Right ventricle myocardium superior (tissue), 1 donor: ENCODE measurements at regions not wholly inside any gene's neighbourhood (a gene's known extent, or its start where the extent isn't known, plus 50 kb on each side); places are given as distances from the start of the nearest gene placed in this dataset.
A peak's percentile ranks its signal among the peaks of the same experiment; 100 is the strongest.
"Not testable (repeated sequence)": the region's sequence is repeated elsewhere in the genome, so short reads cannot be mapped to it uniquely, and the experiment has no call there.

ENCODE experiments used
- ATAC-seq: fragments of 200-7000 bp; cut with Tn5 transposase; one replicate; pipeline ENCODE4 v1.9.1; 2020; ENCODE audit warnings: mild to moderate bottlenecking; ENCODE audit not compliant: poor library complexity
- DNase-seq: peaks from one replicate; pipeline ENCODE4 v3.0.0-alpha.2; 2020
- intact Hi-C: fragments of 100-400 bp; cut with DNase I; formaldehyde crosslinking; loops from one replicate; pipeline ENCODE4 v1.11.2; 2022
- donor health status: DM: no; HTN: yes; CAD: no; lungs with severe emphysema.

GRCh38 chr10:84613336-84614021 is 285.1 kb downstream of the CCSER2 start:
- intact Hi-C loops = no loop called here
- DNase-seq (no peak), ATAC-seq (peak; percentile 97)

GRCh38 chr10:84626397-84627087 is 298.2 kb downstream of the CCSER2 start:
- ATAC-seq = no peak
- no peak for DNase-seq
- intact Hi-C loops = no loop called here

- DNase-seq (no peak), ATAC-seq (no peak)
- intact Hi-C loops = no loop called here
These were observed 304.5 kb downstream of the CCSER2 start for GRCh38 chr10:84632866-84633265.

GRCh38 chr10:84634636-84635035 is 306.2 kb downstream of the CCSER2 start:
- no peak for DNase-seq
- intact Hi-C loops = no loop called here
- ATAC-seq = no peak

- DNase-seq, ATAC-seq, intact Hi-C loops: not testable (repeated sequence)
These were observed 322.2 kb downstream of the CCSER2 start for GRCh38 chr10:84650628-84651027.

GRCh38 chr10:84654671-84655070 is 326.3 kb downstream of the CCSER2 start:
- ATAC-seq (no peak), DNase-seq (no peak)
- intact Hi-C loops = no loop called here

- no peak for ATAC-seq
- DNase-seq = no peak
- intact Hi-C loops = no loop called here
These were observed 330.6 kb downstream of the CCSER2 start for GRCh38 chr10:84659027-84659426.

GRCh38 chr10:84659497-84660439 is 331.4 kb downstream of the CCSER2 start:
- ATAC-seq (no peak), DNase-seq (no peak)
- intact Hi-C loops = no loop called here

- intact Hi-C loops = no loop called here
- no peak for ATAC-seq
- DNase-seq = no peak
These were observed 332.2 kb downstream of the CCSER2 start for GRCh38 chr10:84660450-84661159.

GRCh38 chr10:84665211-84665610 is 336.8 kb downstream of the CCSER2 start:
- DNase-seq = no peak
- intact Hi-C loops = no loop called here
- no peak for ATAC-seq

- intact Hi-C loops = no loop called here
- DNase-seq (no peak), ATAC-seq (no peak)
These were observed 337.6 kb downstream of the CCSER2 start for GRCh38 chr10:84665883-84666463.

- ATAC-seq = no peak
- no peak for DNase-seq
- intact Hi-C loops = no loop called here
These were observed 339.9 kb downstream of the CCSER2 start for GRCh38 chr10:84668186-84668763.

- DNase-seq = no peak
- ATAC-seq = no peak
- intact Hi-C loops = no loop called here
These were observed 346.7 kb downstream of the CCSER2 start for GRCh38 chr10:84675060-84675459.

- no peak for ATAC-seq
- DNase-seq = no peak
- intact Hi-C loops = no loop called here
These were observed 348.1 kb downstream of the CCSER2 start for GRCh38 chr10:84676536-84676935.

- DNase-seq (no peak), ATAC-seq (no peak)
- intact Hi-C loops = no loop called here
These were observed 353.4 kb downstream of the CCSER2 start for GRCh38 chr10:84681781-84682180.

GRCh38 chr10:84683550-84683949 is 355.2 kb downstream of the CCSER2 start:
- no peak for DNase-seq
- intact Hi-C loops = no loop called here

GRCh38 chr10:84683980-84684740 is 355.8 kb downstream of the CCSER2 start:
- no peak for DNase-seq

More at GRCh38 chr10:84683550-84683949, 355.2 kb downstream of the CCSER2 start:
- ATAC-seq = no peak

More at GRCh38 chr10:84683980-84684740, 355.8 kb downstream of the CCSER2 start:
- intact Hi-C loops = no loop called here
- ATAC-seq = no peak
